Caco-2 (cell line): ENCODE measurements at regions not wholly inside any gene's neighbourhood (a gene's known extent, or its start where the extent isn't known, plus 50 kb on each side); places are given as distances from the start of the nearest gene placed in this dataset.

Experiments
- BruUV-seq: library from RNA; stranded (reverse); fragments of 400-500 nt; replicated peaks from 2 replicates; lab custom pipeline; 2021; lab: Mats Ljungman, UMichigan
- CTCF ChIA-PET: fragments of 300-600 bp; sonication (Branson Sonifier 250); formaldehyde crosslinking; loops from one replicate; lab custom pipeline; 2022; ENCODE audit warnings: antibody characterized with exemption; lab: Charles Lee
- POLR2A ChIA-PET: fragments of 300-600 bp; sonication (Branson Sonifier 250); formaldehyde crosslinking; loops from one replicate; lab custom pipeline; 2022; ENCODE audit warnings: antibody characterized with exemption; lab: Charles Lee
- DNase-seq, 2 experiments: peaks; one replicate each; pipeline versions ENCODE4 v3.0.0 to v3.0.0-alpha.2; 2020 to 2022
- H3K27me3 ChIP-seq: replicated peaks from 2 replicates; pipeline ENCODE4 v1.6.0; 2011; ENCODE audit warnings: low read length; ENCODE audit not compliant: control insufficient read depth, insufficient read depth
- H3K36me3 ChIP-seq: 2 replicates; pipeline ENCODE4 v1.5.1; 2011; ENCODE audit warnings: low read length; ENCODE audit not compliant: control insufficient read depth, insufficient read depth
- H3K4me1 ChIP-seq: fragments of 250-450 bp; sonication (Bioruptor Pico); 2 replicates; pipeline ENCODE4 v1.5.1; 2020; ENCODE audit warnings: mild to moderate bottlenecking
- H3K4me3 ChIP-seq: 2 replicates; pipeline ENCODE4 v1.5.1; 2011; ENCODE audit warnings: low read depth, mild to moderate bottlenecking, control low read depth, low read length
- H3K9me3 ChIP-seq: fragments of 250-450 bp; sonication (Bioruptor Pico); 2 replicates; pipeline ENCODE4 v1.5.1; 2020; ENCODE audit warnings: mild to moderate bottlenecking, moderate library complexity
- H3K27ac Mint-ChIP-seq: one replicate; pipeline ENCODE4 v1.8.0; 2022; ENCODE audit warnings: mixed read lengths; ENCODE audit not compliant: unreplicated experiment
- H3K27me3 Mint-ChIP-seq: one replicate; pipeline ENCODE4 v1.8.0; 2022; ENCODE audit warnings: mixed read lengths; ENCODE audit not compliant: insufficient read depth, unreplicated experiment
- H3K36me3 Mint-ChIP-seq: one replicate; pipeline ENCODE4 v1.8.0; 2022; ENCODE audit warnings: mild to moderate bottlenecking, mixed read lengths; ENCODE audit not compliant: insufficient read depth, unreplicated experiment
- H3K4me1 Mint-ChIP-seq: one replicate; pipeline ENCODE4 v1.8.0; 2022; ENCODE audit warnings: low read depth, mixed read lengths; ENCODE audit not compliant: unreplicated experiment
- H3K4me3 Mint-ChIP-seq: one replicate; pipeline ENCODE4 v1.8.0; 2022; ENCODE audit warnings: mild to moderate bottlenecking, moderate library complexity, mixed read lengths; ENCODE audit not compliant: unreplicated experiment
- H3K9me3 Mint-ChIP-seq: one replicate; pipeline ENCODE4 v1.8.0; 2022; ENCODE audit warnings: mixed read lengths; ENCODE audit not compliant: unreplicated experiment
- CTCF ChIP-seq, 2 experiments: fragments of 200-600 bp in 1 of 2; IDR thresholded peaks; 1 replicate in 1 of 2; 2 replicates in 1 of 2; pipeline versions ENCODE4 v1.5.1 to v1.8.0; 2011 to 2022; ENCODE audit warnings: antibody characterized with exemption in 1 of 2, control low read depth in 1 of 2, inconsistent platforms in 1 of 2, low read depth in 1 of 2, low read length in 1 of 2, mild to moderate bottlenecking in 1 of 2, moderate library complexity in 1 of 2; ENCODE audit not compliant: insufficient read depth in 1 of 2, severe bottlenecking in 1 of 2, unreplicated experiment in 1 of 2
- intact Hi-C: fragments of 100-400 bp; cut with micrococcal nuclease; formaldehyde crosslinking; loops from one replicate; pipeline ENCODE4 v1.10.0; 2022; ENCODE audit not compliant: unreplicated experiment

DNA sequence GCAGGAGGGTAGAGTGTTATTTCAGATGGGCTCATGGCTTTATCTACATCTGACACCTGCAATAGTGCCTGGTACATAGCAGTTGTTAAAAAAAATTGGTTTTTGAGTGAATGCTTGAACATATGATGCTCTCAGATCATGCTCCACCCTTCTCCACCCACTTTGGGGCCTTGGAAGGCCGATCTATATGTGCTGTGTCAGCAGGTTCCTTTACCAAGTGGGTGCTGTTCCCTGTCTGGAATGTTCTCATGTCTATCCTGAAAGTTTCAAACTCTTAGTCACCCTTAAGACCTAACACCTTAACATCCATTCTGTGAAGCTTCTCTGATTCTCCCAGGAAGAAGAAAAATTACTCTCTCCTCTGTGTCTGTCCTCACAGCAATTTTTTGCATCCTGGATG lies 556.3 kb upstream of the TBX3 start:
- no peak for DNase-seq
- no peak for TF ChIP-seq CTCF (IDR thresholded peaks at IDR 0.05; ENCODE audit: insufficient read depth in 1 of 2, low read depth in 1 of 2, low read length in 1 of 2, severe bottlenecking in 1 of 2, unreplicated experiment in 1 of 2)
- Histone ChIP-seq H3K9me3 (no peaks in the 10 kb centered on the region), H3K4me1 (no peaks in the 10 kb centered on the region), H3K27me3 (no peaks in the 10 kb centered on the region; the same call in 1 of the 2 replicates), H3K36me3 (no peaks in the 10 kb centered on the region), H3K4me3 (no peak overlapping the region)
- Mint-ChIP-seq H3K9me3 (peaks cover 10% of the 10 kb centered on the region), H3K27me3 (peaks cover 5% of the 10 kb centered on the region), H3K27ac (no peak overlapping the region), H3K4me3 (no peak overlapping the region), H3K4me1 (no peaks in the 10 kb centered on the region), H3K36me3 (no peaks in the 10 kb centered on the region)
- ChIA-PET CTCF (no interaction called here), POLR2A (no interaction called here)
- BruUV-seq, result no TSS peak
- intact Hi-C loops, result no loop called here

DNA sequence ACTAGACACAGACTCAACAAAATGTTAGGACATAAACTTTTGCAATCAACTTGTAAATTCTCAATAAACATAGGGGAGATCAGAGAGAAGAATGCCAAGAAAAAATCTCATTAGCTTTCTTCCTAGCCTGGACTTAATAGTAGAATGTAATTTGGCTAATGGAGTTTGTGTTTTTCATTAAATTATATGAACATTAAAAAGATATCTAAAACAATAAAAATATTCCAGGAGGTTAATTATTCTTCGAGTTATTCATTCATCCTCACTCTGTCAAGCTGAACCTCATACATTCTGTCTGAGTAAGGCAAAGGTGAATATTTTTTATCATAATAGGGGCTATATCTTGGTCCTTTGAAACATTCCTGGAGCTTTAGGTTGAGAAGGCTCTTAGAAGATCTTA lies 551.9 kb upstream of the TBX3 start:
- Histone ChIP-seq H3K4me1 (no peaks in the 10 kb centered on the region), H3K27me3 (no peaks in the 10 kb centered on the region), H3K4me3 (no peak overlapping the region), H3K36me3 (no peaks in the 10 kb centered on the region), H3K9me3 (no peaks in the 10 kb centered on the region)
- CTCF ChIA-PET, result no interaction called here
- intact Hi-C loops, result no loop called here
- no peaks in the 10 kb centered on the region for H3K27me3 Mint-ChIP-seq
- no peaks in the 10 kb centered on the region for H3K36me3 Mint-ChIP-seq
- TF ChIP-seq CTCF (IDR thresholded peaks at IDR 0.05; ENCODE audit: insufficient read depth in 1 of 2, low read depth in 1 of 2, low read length in 1 of 2, severe bottlenecking in 1 of 2, unreplicated experiment in 1 of 2), result no peak
- H3K4me3 Mint-ChIP-seq, result no peak overlapping the region
- H3K4me1 Mint-ChIP-seq, result no peaks in the 10 kb centered on the region
- H3K27ac Mint-ChIP-seq, result no peak overlapping the region
- peaks cover 10% of the 10 kb centered on the region for H3K9me3 Mint-ChIP-seq
- DNase-seq, result no peak
- POLR2A ChIA-PET, result no interaction called here
- BruUV-seq, result no TSS peak

GRCh38 chr12:115233891-115234543 lies 550.0 kb upstream of the TBX3 start:
- ChIA-PET POLR2A (no interaction called here), CTCF (no interaction called here)
- DNase-seq, result no peak
- no peaks in the 10 kb centered on the region for H3K4me1 Mint-ChIP-seq
- no peaks in the 10 kb centered on the region for H3K4me1 ChIP-seq
- no peak overlapping the region for H3K4me3 ChIP-seq
- H3K27me3 ChIP-seq, result no peaks in the 10 kb centered on the region
- BruUV-seq, result no TSS peak
- H3K27ac Mint-ChIP-seq, result no peak overlapping the region
- no peaks in the 10 kb centered on the region for H3K36me3 ChIP-seq
- no peak for TF ChIP-seq CTCF (IDR thresholded peaks at IDR 0.05; ENCODE audit: insufficient read depth in 1 of 2, low read depth in 1 of 2, low read length in 1 of 2, severe bottlenecking in 1 of 2, unreplicated experiment in 1 of 2)
- no peaks in the 10 kb centered on the region for H3K9me3 ChIP-seq
- intact Hi-C loops, result no loop called here
- peaks cover 10% of the 10 kb centered on the region for H3K9me3 Mint-ChIP-seq
- no peak overlapping the region for H3K4me3 Mint-ChIP-seq
- H3K27me3 Mint-ChIP-seq, result no peaks in the 10 kb centered on the region
- H3K36me3 Mint-ChIP-seq, result no peaks in the 10 kb centered on the region
